Left ventricle myocardium superior (tissue), 1 donor: ENCODE measurements at regions not wholly inside any gene's neighbourhood (a gene's known extent, or its start where the extent isn't known, plus 50 kb on each side); places are given as distances from the start of the nearest gene placed in this dataset.
"Not testable (repeated sequence)": the region's sequence is repeated elsewhere in the genome, so short reads cannot be mapped to it uniquely, and the experiment has no call there.

Experiments
- ATAC-seq: fragments of 200-7000 bp; cut with Tn5 transposase; one replicate; pipeline ENCODE4 v1.9.1; 2020; ENCODE audit warnings: mild to moderate bottlenecking, moderate library complexity
- DNase-seq: peaks from one replicate; pipeline ENCODE4 v3.0.0-alpha.2; 2020
- intact Hi-C: fragments of 100-400 bp; cut with micrococcal nuclease; formaldehyde crosslinking; loops from one replicate; pipeline ENCODE4 v1.11.0; 2022
- donor health status: DM: no; HTN: yes; CAD: no; lungs with severe emphysema.

DNA sequence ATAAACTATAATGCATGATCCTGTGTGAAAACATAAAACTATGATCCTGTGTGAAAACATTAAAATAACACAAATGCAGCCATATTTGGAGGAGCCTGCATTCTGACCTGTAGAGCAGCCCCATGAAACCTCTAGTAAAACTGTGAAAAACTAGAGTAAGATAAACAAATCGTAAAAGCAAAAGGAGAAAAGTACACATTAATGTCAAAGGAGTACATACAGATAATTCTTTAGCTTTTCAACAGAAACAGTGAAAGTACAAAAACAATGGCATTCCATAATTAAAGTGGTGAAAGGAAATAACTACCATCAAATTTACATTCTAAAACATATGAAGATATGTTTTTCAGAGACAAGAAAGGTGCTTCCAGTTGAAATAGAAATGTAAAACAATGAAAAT, 1267.2 kb downstream of the SLITRK1 start:
- DNase-seq: no peak
- intact Hi-C loops: no loop called here

DNA sequence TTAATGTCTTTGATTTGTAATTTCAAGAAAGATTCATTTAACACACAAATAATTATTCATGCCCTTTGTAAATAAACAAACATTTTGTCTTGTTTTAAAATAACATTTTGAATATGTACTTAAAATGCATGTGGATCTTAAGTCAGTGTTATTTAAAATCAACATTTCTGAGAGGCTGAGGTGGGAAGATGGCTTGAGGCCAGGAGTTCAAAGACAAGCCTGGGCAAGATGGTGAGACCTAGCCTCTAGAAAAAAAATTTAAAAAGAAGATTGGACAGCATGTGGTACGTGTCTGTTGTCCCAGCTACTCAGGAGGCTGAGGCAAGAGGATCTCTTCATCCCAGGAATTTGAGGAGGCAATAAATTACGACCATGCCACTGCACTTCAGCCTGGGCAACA, 1268.2 kb downstream of the SLITRK1 start:
- intact Hi-C loops: no loop called here
- DNase-seq (no peak), ATAC-seq (no peak)

More for the DNA sequence above, 1267.2 kb downstream of the SLITRK1 start:
- no peak for ATAC-seq

DNA sequence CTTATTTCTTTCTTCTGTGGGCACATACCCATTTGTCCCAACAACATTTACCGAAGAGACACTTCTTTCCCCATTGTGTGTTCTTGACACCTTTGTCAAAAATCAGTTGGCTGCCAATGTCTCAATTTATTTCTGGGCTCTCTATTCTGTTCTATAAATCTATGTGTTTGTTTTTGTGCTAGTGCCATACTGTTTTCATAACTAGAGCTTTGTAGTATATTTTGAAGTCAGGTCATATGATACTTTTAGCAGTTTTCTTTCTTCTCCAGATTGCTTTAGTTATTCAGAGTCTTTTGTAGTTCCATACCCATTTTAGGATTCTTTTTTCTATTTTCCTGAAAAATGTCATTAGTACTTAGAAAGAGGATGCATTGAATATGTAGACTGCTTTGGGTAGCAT, 1276.3 kb downstream of the SLITRK1 start:
- intact Hi-C loops: no loop called here
- ATAC-seq (no peak), DNase-seq (no peak)

DNA sequence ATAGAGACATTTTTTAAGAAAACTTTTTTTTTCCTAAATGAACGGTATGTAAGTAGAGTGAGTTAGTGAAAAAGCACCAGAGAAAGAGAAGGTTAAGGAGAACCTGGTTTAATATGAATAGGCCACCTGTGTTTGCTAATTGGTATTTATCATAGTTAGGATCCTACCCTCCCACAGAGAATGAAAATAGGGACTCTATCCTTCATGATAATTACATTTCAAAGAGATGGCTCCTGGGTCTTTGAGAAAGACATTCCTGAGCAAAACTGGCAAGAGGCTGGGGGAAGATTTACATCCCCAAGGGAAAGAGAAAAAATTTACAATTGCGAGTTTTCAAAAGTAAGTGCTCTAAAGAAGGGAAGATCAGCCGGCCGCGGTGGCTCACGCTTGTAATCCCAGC, 1284.5 kb downstream of the SLITRK1 start:
- no peak for ATAC-seq
- intact Hi-C loops: no loop called here

DNA sequence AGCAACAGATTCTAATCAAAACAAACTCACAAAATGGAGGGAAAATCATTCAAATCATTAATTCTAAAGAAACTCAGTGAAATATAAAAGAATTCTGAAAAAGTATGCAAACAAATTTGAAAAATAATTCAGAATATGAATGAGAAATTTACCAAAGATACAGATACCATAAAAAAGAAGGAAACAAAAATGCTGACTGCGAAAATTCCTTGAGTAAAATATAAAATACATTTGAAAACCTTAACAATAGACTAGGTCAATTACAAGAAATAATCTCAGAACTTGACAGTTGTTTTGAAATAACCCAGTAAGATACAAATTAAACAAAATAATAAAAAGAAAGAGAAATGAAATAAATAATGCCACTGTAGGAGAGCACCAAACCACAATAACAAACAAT, 1289.0 kb downstream of the SLITRK1 start:
- DNase-seq: no peak
- ATAC-seq: no peak
- intact Hi-C loops: no loop called here

More for the DNA sequence above, 1284.5 kb downstream of the SLITRK1 start:
- no peak for DNase-seq

DNA sequence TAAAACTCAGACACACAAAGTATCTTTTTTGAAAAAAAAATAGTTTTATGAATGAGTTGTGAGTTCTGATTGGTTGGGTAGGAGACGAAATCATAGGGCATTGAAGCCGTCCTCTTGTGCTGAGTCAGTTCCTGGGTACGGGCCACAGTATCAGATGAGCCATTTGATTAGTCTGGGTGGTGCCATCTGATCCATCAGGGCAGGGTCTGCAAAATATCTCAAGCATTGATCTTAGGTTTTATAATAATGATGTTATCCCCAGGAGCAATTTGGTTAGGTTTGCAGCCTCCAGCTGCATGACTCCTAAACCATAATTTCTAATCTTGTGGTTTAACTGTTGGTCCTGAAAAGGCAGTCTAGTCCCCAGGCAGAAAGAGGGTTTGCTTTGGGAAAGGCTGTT, 1310.6 kb downstream of the SLITRK1 start:
- intact Hi-C loops: no loop called here
- ATAC-seq (no peak), DNase-seq (no peak)

DNA sequence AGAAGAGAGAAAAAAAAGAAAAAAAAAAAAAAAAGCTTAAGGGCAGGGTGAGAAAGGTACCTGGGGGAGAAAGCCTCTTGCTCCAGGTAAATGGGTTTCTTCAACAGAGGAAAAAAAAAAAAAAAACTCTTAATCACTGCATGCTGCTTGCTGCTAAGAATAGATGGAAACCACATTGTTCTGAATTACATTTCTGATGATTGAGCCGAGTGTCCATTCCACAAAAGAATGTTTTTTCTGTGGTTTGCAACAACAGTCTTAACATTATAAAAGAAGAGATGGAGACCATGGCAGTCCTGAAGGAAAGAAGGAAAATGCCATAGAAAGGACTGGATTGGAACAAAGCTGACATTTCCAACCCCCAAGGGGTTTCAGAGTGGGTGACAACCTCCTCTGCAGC, 1312.7 kb downstream of the SLITRK1 start:
- DNase-seq: no peak
- intact Hi-C loops: no loop called here
- ATAC-seq: no peak

DNA sequence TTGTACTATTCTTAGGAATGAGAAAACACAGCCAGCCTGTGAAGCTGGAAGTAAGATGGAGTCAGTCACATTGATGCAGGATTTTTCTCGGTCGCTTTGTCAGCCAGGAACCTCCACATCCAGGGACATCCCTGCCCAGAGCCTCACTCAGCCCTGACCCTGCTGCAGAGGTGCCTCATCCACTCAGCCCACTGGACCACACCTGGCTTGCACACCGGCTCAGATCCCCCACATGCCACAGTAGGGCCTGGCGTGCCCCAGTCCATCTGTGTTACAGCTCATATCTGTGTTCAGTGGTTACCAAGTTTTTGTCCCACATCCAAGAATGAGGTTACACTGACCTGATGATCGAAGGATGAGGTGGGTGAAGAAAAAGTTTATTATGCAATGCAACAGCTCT, 1315.4 kb downstream of the SLITRK1 start:
- intact Hi-C loops: no loop called here
- no peak for ATAC-seq
- DNase-seq: no peak

DNA sequence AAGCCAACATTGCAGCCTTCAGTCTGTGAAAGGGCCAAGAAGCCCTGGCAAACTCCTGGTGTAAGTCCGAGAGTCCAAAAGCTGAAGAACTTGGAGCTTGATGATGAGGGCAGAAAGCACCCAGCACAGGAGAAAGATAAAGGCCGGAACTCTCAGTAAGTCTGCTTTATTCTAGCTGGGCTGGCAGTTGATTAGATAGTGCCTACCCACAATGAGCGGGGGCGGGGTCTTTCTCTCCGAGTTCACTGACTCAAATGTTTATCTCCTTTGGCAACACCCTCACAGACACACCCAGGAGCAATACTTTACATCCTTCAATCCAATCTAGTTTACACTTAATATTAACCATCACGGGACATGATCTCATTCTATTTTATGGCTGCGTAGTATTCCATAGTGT, 1317.1 kb downstream of the SLITRK1 start:
- intact Hi-C loops: no loop called here
- DNase-seq (no peak), ATAC-seq (no peak)

DNA sequence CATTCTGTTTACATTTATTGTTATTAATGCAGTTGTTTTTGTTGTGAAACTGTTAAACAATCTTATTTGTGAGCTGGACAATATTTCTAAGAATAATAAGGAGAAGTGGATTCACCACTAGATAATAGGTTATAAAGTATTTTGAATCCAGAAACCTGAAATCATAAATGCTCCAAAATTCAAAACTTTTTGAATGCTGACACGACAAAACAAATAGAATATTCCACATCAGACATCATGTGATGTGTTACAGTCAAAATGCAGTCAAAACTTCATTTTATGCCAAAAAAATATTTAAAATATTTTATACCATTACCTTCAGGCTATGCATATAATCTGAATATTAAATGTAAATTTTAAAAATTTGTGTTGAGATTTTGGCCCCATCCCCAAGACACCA, 1321.4 kb downstream of the SLITRK1 start:
- ATAC-seq (no peak), DNase-seq (no peak)
- intact Hi-C loops: no loop called here

DNA sequence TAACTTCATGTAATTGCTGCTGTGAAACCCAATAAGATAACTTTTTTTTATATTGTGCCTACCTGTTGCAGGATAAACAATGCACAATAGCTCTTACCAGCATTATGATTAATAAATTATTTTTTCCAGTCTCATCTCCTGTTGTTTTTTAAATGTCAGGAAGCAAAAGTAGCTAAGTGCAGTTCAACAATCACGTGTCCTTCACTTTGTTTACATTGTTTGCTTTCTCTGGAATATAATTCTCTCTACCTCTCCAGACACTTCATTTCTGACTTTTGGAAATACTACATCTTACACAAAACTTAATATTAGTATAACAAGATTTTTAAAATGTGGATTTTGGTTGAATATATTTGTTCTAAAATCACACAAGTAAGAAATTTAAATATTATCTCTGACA, 1359.4 kb downstream of the SLITRK1 start:
- intact Hi-C loops: no loop called here
- DNase-seq (no peak), ATAC-seq (no peak)

DNA sequence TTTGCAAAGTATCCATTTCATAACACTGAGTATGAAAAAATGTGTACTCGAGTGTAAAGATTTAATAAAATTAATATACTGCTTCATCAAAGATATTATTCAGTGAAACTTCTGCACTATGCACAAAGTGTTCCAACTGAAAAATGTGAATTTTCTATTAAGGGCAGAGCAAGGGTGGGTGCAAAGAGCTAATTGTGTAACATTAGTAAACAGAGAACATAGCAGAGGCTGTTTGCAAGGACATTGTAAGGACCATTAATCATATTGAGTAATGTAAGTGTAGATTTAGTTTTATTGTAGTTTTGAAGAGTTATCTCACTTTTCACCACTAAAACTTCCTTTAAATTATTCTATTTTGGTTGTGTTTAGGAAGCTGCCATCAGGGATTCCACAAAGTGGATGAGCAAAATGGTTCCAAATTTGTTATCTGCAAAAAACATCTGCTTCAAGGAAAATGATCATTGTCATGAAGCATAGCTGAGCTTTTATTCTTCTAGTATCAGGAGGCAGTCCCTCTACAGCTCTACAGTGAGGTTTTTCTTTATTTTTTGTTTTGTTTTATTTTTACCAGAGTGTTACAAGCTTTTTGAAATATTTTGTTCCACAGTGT, 1375.4 kb downstream of the SLITRK1 start:
- intact Hi-C loops: no loop called here
- ATAC-seq (no peak), DNase-seq (no peak)

DNA sequence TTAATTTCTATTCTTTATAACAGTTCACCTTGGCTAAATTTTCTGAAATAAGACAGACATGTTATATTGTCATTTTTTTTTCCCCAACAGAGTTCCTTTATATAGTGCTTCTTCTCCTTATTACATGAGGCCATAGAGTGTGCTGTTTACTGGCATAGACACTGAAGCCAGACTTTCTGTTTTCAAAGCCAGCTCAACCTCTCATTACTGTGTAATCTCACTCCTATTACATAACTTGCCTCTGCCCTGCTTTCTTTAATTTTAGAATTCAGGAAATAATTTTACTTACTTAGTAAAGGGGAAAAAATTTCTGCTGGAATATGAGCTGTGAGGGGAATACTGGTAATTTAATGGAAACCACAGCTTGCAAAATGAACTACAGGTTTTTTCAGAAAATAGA, 1380.4 kb downstream of the SLITRK1 start:
- no peak for ATAC-seq
- intact Hi-C loops: no loop called here
- DNase-seq: no peak

DNA sequence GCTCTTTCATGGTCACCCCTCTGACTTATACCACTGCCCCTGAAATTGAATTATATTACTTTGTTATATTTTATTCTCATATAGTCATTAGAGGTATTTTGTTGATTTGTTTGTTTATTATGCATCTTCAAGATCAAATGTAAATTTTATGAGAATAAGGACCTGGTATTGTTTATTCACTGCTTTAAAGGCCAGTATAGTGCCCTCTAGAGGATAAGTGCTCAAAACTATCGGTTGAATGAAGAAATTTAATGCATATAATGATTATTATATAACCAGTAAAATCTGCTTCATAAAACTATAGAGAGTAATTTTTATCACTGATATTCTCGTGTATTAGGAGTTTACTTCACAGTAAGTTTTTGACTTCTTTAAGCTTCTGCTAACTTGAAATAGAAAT, 1401.9 kb downstream of the SLITRK1 start:
- DNase-seq: no peak
- intact Hi-C loops: no loop called here
- ATAC-seq: no peak

DNA sequence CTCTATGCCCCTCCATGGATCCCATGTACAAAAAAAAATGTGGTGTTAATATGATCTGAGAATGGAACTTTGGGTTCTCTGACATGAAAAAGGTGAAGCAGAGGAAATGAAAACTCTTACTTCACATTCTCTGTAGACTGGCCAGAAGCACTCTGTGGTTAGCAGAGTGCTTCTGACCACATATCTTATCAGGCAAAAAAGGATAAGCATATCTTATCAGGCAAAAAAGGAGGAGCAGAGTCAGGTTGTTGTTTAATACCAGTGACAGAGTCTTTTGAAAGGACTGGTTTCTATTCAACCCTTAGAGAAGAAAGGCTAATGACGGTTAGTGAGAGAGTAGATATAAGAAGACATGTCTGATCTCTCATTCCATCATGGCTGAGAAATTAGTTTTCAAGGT, 1404.8 kb downstream of the SLITRK1 start:
- intact Hi-C loops: no loop called here
- no peak for ATAC-seq
- no peak for DNase-seq

DNA sequence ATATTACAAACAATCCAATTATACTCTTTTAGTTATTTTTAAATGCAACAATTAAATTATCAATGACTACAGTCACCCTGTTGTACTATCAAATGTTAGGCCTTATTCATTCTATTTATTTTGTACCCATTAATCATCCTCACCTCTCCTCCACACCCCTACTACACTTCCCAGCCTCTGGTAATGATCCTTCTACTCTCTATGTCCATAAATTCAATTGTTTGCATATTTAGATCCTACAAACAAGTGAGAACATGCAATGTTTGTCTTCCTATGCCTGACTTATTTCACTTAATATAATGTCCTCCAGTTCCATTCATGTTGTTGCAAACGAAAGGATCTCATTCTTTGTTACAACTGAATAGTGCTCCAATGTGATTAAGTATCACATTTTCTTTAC, 1414.6 kb downstream of the SLITRK1 start:
- ATAC-seq (no peak), DNase-seq (no peak)
- intact Hi-C loops: no loop called here

DNA sequence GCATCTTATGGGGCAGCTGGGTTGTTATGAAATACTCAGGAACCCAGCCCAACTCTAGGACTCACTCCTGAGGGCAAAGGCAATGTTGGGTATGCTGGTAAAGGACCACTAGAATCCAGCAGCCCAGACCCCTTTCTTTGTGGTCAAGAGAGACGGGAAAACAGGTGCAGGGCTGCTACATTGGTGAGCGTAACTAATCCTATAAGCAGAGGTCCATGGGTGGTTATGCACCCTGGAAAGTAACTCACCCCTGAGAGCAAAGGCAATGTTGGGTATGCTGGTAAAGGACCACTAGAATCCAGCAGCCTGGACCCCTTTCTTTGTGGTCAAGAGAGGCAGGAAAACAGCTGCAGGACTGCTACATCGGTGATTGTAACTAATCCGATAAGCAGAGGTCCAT, 1422.7 kb downstream of the SLITRK1 start:
- DNase-seq, ATAC-seq, intact Hi-C loops: not testable (repeated sequence)

DNA sequence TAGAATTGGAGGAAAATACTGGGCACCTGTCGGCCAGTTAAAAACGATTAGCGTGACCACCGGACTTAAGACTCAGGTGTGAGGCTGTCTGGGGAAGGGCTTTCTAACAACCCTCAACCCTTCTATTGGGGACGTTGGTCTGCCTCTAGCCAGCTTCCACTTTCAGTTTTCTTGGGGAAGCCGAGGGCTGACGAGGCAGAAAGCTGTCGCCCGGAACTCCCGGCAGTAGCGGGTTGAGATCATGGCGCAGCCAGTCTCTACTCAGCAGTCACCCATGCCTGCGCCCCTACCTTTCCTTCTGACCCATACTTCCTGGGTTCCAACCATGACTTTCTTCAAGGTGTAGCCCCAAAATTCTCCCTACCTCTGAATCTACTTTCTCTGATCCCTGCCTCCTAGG, 1424.1 kb downstream of the SLITRK1 start:
- DNase-seq (no peak), ATAC-seq (no peak)
- intact Hi-C loops: no loop called here

DNA sequence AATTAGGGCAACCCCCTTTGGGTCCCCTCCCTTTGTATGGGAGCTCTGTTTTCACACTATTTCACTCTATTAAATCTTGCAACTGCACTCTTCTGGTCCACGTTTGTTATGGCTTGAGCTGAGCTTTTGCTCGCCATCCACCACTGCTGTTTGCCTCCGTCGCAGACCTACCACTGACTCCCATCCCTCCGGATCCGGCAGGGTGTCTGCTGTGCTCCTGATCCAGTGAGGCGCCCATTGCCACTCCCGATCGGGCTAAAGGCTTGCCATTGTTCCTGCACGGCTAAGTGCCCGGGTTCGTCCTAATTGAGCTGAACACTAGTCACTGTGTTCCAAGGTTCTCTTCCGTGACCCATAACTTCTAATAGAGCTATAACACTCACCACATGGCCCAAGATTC, 1424.7 kb downstream of the SLITRK1 start:
- intact Hi-C loops, ATAC-seq, DNase-seq: not testable (repeated sequence)

DNA sequence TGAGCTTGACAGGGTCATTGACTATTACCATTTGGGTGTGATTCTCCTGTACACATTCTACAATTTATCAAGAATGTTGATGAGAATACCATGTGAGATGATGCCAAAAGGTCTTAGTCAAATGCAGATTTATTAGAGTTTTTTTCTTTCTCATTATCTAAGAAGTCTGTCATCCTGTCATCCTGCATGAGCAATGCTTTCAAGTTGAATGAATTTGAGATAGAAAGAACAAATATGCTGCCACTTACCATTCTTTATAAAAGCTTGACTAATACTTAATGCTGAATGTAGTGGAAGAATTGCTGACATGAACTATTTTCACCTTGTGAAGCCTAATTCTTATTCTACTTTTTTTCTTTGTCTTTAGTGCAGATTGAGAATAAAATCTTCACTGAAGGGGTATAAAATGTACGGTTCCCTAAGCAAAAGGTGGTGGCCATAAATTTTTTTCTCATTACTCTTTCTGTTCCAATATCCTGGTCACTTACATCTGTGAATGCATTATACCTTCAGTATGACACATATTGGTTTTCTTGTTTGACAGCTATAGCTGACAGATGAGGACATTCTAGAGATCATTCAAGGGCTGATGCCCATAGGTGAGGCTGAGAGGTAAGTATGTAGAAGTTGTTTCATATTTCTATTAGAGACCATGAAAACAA, 1434.7 kb downstream of the SLITRK1 start:
- ATAC-seq (no peak), DNase-seq (no peak)
- intact Hi-C loops: no loop called here

DNA sequence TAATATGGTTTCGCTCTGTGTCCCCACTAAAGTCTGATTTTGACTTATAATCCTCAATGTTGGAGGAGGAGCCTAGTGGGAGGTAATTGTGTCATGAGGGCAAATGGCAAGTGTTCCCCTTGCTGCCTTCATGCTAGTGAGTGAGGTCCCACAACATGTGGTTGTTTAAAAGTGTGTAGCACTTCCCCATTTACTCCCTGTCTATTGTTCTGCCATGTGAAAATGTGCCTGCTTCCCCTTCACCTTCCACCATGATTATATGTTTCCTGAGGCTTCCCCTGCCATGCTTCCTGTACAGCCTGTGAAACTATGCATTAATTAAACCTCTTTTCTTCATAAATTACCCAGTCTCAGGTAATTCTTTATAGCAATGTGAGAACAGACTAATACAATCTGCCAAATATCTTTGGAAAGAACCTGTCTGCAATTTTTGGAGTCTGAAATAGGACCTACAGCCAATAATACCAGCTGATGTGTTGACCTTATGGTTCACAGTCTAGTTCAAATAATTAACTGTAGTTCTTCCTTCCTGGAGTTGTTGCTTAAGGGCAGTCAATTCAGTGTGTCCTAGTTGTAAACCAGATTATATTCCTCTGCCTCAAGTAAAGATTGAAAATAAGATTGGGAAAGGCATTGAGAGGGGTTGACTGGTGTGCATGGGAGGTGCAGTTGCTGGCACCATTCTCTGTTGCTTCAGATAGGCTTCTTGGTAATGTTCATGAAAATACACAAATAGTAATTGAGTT, 1442.9 kb downstream of the SLITRK1 start:
- intact Hi-C loops: no loop called here
- ATAC-seq (no peak), DNase-seq (no peak)
